K562 (cell line): ENCODE measurements at regions not wholly inside any gene's neighbourhood (a gene's known extent, or its start where the extent isn't known, plus 50 kb on each side); places are given as distances from the start of the nearest gene placed in this dataset.

Source experiments
- CHD1 ChIP-seq: fragments of 200-600 bp; sonication (generic); IDR thresholded peaks from one replicate; pipeline ENCODE4 v1.6.1; 2012; ENCODE audit warnings: mild to moderate bottlenecking, moderate library complexity, low read length, inconsistent platforms
- MYC ChIP-seq, 2 experiments: fragments of 250-450 bp in 1 of 2; sonication (Bioruptor Pico) in 1 of 2; IDR thresholded peaks; 2 replicates each; pipeline versions ENCODE4 v1.5.1 to v1.6.1; 2012 to 2021; ENCODE audit warnings: low read depth in 2 of 2, borderline replicate concordance in 1 of 2, improper control_type of control experiment in 1 of 2, low read length in 1 of 2, mild to moderate bottlenecking in 1 of 2, moderate library complexity in 1 of 2
- TF ChIP-seq, protein P1 (sequence below), 2 experiments: fragments of 450-650 bp in 1 of 2; sonication (generic) in 1 of 2; formaldehyde crosslinking in 1 of 2; IDR thresholded peaks in 1 of 2; conservative IDR thresholded peaks in 1 of 2; 2 replicates each; pipeline versions ENCODE4 v1.6.1 to v1.8.1; 2016 to 2023; ENCODE audit warnings: mild to moderate bottlenecking in 2 of 2, moderate library complexity in 2 of 2, inconsistent platforms in 1 of 2, missing genetic modification reagents in 1 of 2

DNA sequence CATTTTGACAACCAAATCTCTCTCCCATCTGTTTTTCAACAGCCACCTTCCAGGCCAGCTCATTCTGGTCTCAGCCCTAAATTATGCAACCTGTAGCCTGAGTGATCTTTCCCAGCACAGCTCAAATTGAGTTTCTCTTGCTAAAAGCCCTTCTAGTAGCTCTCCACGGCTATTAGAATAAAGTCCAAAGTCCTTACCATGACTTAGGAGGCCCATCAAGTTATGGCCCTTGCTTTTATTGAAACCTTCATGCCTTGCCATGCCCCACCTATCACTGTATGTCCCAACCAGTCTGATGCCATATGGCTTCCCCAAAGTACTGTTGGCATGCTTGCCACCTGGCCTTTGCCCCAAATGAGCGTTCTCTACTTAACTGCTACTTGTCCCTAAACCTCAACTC lies 303.5 kb upstream of the GADL1 start:
- TF ChIP-seq CHD1 (no peak), MYC (IDR thresholded peaks at IDR 0.05; ENCODE audit: low read depth, low read length) (no peak), MYC (CRISPR knock-in tag; IDR thresholded peaks at IDR 0.05; ENCODE audit: borderline replicate concordance, low read depth) (no peak)
- TF ChIP-seq, protein P1, sequence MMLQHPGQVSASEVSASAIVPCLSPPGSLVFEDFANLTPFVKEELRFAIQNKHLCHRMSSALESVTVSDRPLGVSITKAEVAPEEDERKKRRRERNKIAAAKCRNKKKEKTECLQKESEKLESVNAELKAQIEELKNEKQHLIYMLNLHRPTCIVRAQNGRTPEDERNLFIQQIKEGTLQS (IDR thresholded peaks at IDR 0.05), result no peak
- TF ChIP-seq, protein P1 (CRISPR knock-in tag; conservative IDR thresholded peaks at IDR 0.05), result no peak
